ENCODE measurements at regions not wholly inside any gene's neighbourhood (a gene's known extent, or its start where the extent isn't known, plus 50 kb on each side); places are given as distances from the start of the nearest gene placed in this dataset.

DNA sequence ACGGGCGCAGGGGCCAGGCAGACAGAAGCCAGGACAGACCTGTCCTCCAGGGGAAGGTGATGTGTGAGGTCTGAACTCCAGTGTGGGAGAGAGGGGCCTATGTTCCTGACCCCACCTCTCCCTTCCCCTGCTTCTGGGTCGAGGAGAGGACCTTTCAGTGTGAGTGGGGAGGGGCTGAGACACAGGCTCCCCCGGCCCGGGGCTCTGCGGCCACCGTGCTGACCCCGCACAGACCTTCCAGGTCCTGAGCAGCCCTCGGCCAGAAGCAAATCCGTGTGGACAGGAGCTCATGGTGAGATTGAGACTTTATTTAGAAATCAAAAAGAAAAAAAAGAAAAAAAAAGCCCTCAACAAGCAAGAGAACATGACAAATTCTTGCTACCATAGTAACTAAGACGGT is 680.5 kb downstream of the BRD1 start:
- Histone ChIP-seq H3K4me1 (ENCODE audit: control insufficient read depth in 1 of 2, extremely low read depth in 1 of 2, insufficient read depth in 2 of 2, low read length in 2 of 2) (no peaks in the 10 kb centered on the region), H3K27ac (ENCODE audit: low read length) (no peak overlapping the region), H3K36me3 (ENCODE audit: control insufficient read depth in 2 of 2, extremely low read depth in 1 of 2, insufficient read depth in 1 of 2, low read length in 1 of 2) (no peaks in the 10 kb centered on the region), H3K27me3 (replicated peaks in 1 of 2; ENCODE audit: control insufficient read depth in 2 of 2, extremely low read depth in 1 of 2, insufficient read depth in 2 of 2, low read length in 1 of 2) (peaks cover 0 to 44% of the 10 kb centered on the region in 2 experiments), H3K9me3 (no peaks in the 10 kb centered on the region), H3K4me3 (ENCODE audit: control insufficient read depth in 1 of 2, extremely low read depth in 1 of 2, low read length in 1 of 2) (no peak overlapping the region)
- no peak overlapping the region for H3K27ac Mint-ChIP-seq
- ATAC-seq (replicated peaks in 1 of 4): no peak
- ChIA-PET POLR2A (no interaction called here), CTCF (no interaction called here)
- H3K4me3 Mint-ChIP-seq: no peak overlapping the region
- H3K36me3 Mint-ChIP-seq: no peaks in the 10 kb centered on the region
- DNase-seq: no peak
- no peaks in the 10 kb centered on the region for H3K4me1 Mint-ChIP-seq
- peaks cover 12 to 18% of the 10 kb centered on the region in 2 donors for H3K27me3 Mint-ChIP-seq
- H3K9me3 Mint-ChIP-seq: no peaks in the 10 kb centered on the region
- 20% methylated on average over 1 of the region's 11 CpGs for WGBS (ENCODE audit: insufficient coverage)

DNA sequence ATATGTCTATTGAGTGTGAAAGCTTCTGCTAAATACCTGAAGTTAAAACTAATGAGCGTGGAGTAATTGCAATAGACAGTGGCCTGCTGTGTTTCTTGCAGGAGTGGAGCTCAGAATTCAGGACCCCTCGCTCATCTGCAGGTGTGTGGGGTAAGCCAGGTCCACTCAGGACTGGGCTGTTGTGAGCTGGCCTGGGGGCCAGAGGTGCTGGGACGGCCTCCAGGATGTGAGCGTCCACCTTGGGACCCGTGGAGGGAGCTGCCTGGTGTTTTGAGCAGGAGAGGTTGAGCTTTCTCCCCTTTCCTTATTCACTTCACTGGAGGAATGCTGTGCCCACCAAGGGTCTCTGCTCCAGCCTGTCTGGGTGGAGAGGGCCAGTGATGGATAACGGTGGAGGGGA is 681.2 kb downstream of the BRD1 start:
- 75% methylated on average over 2 of the region's 6 CpGs for WGBS (ENCODE audit: insufficient coverage)
- H3K27me3 ChIP-seq (replicated peaks in 1 of 2; ENCODE audit: control insufficient read depth in 2 of 2, extremely low read depth in 1 of 2, insufficient read depth in 2 of 2, low read length in 1 of 2): peaks cover 0 to 40% of the 10 kb centered on the region in 2 experiments
- H3K4me1 ChIP-seq (ENCODE audit: control insufficient read depth in 1 of 2, extremely low read depth in 1 of 2, insufficient read depth in 2 of 2, low read length in 2 of 2): no peaks in the 10 kb centered on the region
- no peak overlapping the region for H3K4me3 Mint-ChIP-seq
- ChIA-PET CTCF (no interaction called here), POLR2A (no interaction called here)
- H3K4me1 Mint-ChIP-seq: no peaks in the 10 kb centered on the region
- H3K27me3 Mint-ChIP-seq: peaks cover 19 to 23% of the 10 kb centered on the region in 2 donors
- no peak overlapping the region for H3K27ac ChIP-seq (ENCODE audit: low read length)
- no peaks in the 10 kb centered on the region for H3K9me3 Mint-ChIP-seq
- no peak for ATAC-seq (replicated peaks in 1 of 4)
- no peak for DNase-seq
- H3K36me3 ChIP-seq (ENCODE audit: control insufficient read depth in 2 of 2, extremely low read depth in 1 of 2, insufficient read depth in 1 of 2, low read length in 1 of 2): no peaks in the 10 kb centered on the region
- no peaks in the 10 kb centered on the region for H3K9me3 ChIP-seq
- no peaks in the 10 kb centered on the region for H3K36me3 Mint-ChIP-seq
- H3K4me3 ChIP-seq (ENCODE audit: control insufficient read depth in 1 of 2, extremely low read depth in 1 of 2, low read length in 1 of 2): no peak overlapping the region
- no peak overlapping the region for H3K27ac Mint-ChIP-seq

DNA sequence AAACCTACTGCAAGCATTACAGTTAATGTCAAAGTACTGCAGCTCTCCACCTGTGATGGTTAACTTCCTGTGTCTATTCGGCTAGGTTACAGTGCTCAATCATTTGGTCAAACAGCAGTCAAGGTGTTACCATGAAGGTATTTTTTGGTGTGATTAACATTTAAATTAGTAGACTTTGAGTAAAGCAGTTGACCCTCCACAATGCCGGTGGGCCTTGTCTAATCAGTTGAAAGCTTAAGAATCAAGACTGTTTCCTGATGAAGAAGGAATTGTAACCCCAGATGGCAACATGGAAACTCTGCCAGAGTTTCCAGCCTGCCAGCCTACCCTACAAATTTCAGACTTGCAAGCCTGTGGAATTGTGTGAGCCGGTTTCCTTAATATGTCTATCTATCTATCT is 683.9 kb downstream of the BRD1 start:
- Mint-ChIP-seq H3K36me3 (no peaks in the 10 kb centered on the region), H3K9me3 (no peaks in the 10 kb centered on the region), H3K27ac (no peak overlapping the region), H3K27me3 (peaks cover 21 to 33% of the 10 kb centered on the region in 2 donors), H3K4me3 (no peak overlapping the region), H3K4me1 (no peaks in the 10 kb centered on the region)
- no peak for DNase-seq
- H3K4me1 ChIP-seq (ENCODE audit: control insufficient read depth in 1 of 2, extremely low read depth in 1 of 2, insufficient read depth in 2 of 2, low read length in 2 of 2): no peaks in the 10 kb centered on the region
- WGBS (ENCODE audit: insufficient coverage): 87% methylated on average over 3 of the region's 3 CpGs
- CTCF ChIA-PET: no interaction called here
- H3K27me3 ChIP-seq (replicated peaks in 1 of 2; ENCODE audit: control insufficient read depth in 2 of 2, extremely low read depth in 1 of 2, insufficient read depth in 2 of 2, low read length in 1 of 2): peaks cover 0 to 35% of the 10 kb centered on the region in 2 experiments
- H3K4me3 ChIP-seq (ENCODE audit: control insufficient read depth in 1 of 2, extremely low read depth in 1 of 2, low read length in 1 of 2): no peak overlapping the region
- no peak for ATAC-seq (replicated peaks in 1 of 4)
- POLR2A ChIA-PET: no interaction called here
- no peaks in the 10 kb centered on the region for H3K36me3 ChIP-seq (ENCODE audit: control insufficient read depth in 2 of 2, extremely low read depth in 1 of 2, insufficient read depth in 1 of 2, low read length in 1 of 2)
- no peak overlapping the region for H3K27ac ChIP-seq (ENCODE audit: low read length)
- H3K9me3 ChIP-seq: no peaks in the 10 kb centered on the region

DNA sequence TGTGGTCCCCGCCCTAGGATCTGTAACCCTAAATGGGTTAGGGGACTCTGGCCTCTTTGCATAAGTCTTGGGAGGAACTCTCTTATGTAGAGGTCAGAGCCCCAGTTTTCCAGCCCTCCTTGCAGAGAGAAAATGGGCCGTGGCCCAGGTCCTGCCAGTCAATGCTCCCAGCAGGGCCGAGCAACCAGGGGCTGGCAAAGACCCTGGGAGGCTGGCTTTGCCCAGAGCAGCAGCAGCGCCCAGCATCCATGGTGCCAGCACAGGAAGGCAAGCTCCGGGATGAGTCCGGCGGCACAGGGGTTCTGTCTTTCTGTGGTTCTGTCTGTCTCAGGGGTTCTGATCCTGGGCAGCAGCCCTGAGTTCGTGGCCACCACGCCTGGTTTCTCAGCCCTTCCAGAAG is 684.8 kb downstream of the BRD1 start:
- Histone ChIP-seq H3K4me3 (ENCODE audit: control insufficient read depth in 1 of 2, extremely low read depth in 1 of 2, low read length in 1 of 2) (no peak overlapping the region), H3K27me3 (replicated peaks in 1 of 2; ENCODE audit: control insufficient read depth in 2 of 2, extremely low read depth in 1 of 2, insufficient read depth in 2 of 2, low read length in 1 of 2) (peaks cover 0 to 34% of the 10 kb centered on the region in 2 experiments), H3K27ac (ENCODE audit: low read length) (no peak overlapping the region), H3K36me3 (ENCODE audit: control insufficient read depth in 2 of 2, extremely low read depth in 1 of 2, insufficient read depth in 1 of 2, low read length in 1 of 2) (no peaks in the 10 kb centered on the region), H3K4me1 (ENCODE audit: control insufficient read depth in 1 of 2, extremely low read depth in 1 of 2, insufficient read depth in 2 of 2, low read length in 2 of 2) (no peaks in the 10 kb centered on the region), H3K9me3 (no peaks in the 10 kb centered on the region)
- Mint-ChIP-seq H3K27me3 (peaks cover 29 to 34% of the 10 kb centered on the region in 2 donors), H3K4me1 (no peaks in the 10 kb centered on the region), H3K27ac (no peak overlapping the region), H3K36me3 (no peaks in the 10 kb centered on the region), H3K4me3 (no peak overlapping the region), H3K9me3 (peaks cover 0 to 5% (median 0%) of the 10 kb centered on the region in 3 donors)
- ATAC-seq (replicated peaks in 1 of 4) (no peak), DNase-seq (no peak)
- WGBS (ENCODE audit: insufficient coverage): 80% methylated on average over 8 of the region's 9 CpGs
- CTCF ChIA-PET: no interaction called here
- POLR2A ChIA-PET: no interaction called here

DNA sequence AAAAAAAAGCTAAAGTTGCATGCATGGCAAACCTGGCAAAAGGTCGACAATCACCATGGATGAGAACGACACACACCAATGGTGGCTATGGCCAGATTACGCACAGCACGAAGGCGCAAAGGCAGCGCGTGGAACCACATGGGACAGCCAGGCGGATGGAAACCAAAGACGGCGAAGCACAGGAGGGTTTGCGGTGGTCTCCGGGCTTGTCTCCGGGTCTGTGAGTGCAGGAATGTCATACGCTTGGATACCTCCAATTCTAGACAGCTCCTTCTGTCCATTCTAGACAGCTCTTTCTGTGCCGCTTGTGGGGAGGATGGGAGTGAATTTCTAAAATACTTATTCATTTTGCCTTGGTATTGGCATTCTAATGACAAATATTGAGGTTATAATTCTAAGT is 685.4 kb downstream of the BRD1 start:
- H3K36me3 Mint-ChIP-seq: no peaks in the 10 kb centered on the region
- Histone ChIP-seq H3K4me1 (ENCODE audit: control insufficient read depth in 1 of 2, extremely low read depth in 1 of 2, insufficient read depth in 2 of 2, low read length in 2 of 2) (no peaks in the 10 kb centered on the region), H3K4me3 (ENCODE audit: control insufficient read depth in 1 of 2, extremely low read depth in 1 of 2, low read length in 1 of 2) (no peak overlapping the region), H3K36me3 (ENCODE audit: control insufficient read depth in 2 of 2, extremely low read depth in 1 of 2, insufficient read depth in 1 of 2, low read length in 1 of 2) (no peaks in the 10 kb centered on the region), H3K27me3 (replicated peaks in 1 of 2; ENCODE audit: control insufficient read depth in 2 of 2, extremely low read depth in 1 of 2, insufficient read depth in 2 of 2, low read length in 1 of 2) (peaks cover 0 to 34% of the 10 kb centered on the region in 2 experiments), H3K9me3 (no peaks in the 10 kb centered on the region), H3K27ac (ENCODE audit: low read length) (no peak overlapping the region)
- H3K27me3 Mint-ChIP-seq: peaks cover 27 to 33% of the 10 kb centered on the region in 2 donors
- H3K9me3 Mint-ChIP-seq: peaks cover 0 to 5% (median 0%) of the 10 kb centered on the region in 3 donors
- CTCF ChIA-PET: no interaction called here
- H3K4me1 Mint-ChIP-seq: no peaks in the 10 kb centered on the region
- ATAC-seq (replicated peaks in 1 of 4) (no peak), DNase-seq (no peak)
- H3K27ac Mint-ChIP-seq: no peak overlapping the region
- 90% methylated on average over 11 of the region's 15 CpGs for WGBS (ENCODE audit: insufficient coverage)
- H3K4me3 Mint-ChIP-seq: no peak overlapping the region
- POLR2A ChIA-PET: no interaction called here

DNA sequence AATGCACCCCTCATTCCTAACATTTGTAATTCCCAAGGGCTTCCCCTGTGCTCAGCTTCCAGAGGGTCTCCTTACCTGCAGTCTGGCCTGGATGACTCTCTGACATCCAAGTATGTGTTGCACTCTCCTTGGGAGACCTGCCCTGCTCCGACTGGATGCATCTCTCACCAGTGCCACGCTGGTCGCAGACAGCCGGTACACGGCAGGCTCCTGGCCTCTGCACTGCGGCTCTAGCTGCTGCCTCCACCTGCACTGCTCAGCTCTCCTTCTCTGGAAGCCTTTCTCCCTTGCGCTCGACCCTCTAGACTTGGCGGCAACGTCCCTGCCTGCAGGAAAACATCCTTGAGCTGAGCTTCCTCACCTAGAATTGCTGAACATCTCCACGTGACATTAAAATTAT is 685.9 kb downstream of the BRD1 start:
- no peak for ATAC-seq (replicated peaks in 1 of 4)
- Mint-ChIP-seq H3K27me3 (peaks cover 27 to 32% of the 10 kb centered on the region in 2 donors), H3K4me3 (no peak overlapping the region), H3K4me1 (no peaks in the 10 kb centered on the region), H3K9me3 (peaks cover 0 to 5% (median 0%) of the 10 kb centered on the region in 3 donors), H3K36me3 (no peaks in the 10 kb centered on the region), H3K27ac (no peak overlapping the region)
- POLR2A ChIA-PET: no interaction called here
- no peak for DNase-seq
- peaks cover 0 to 34% of the 10 kb centered on the region in 2 experiments for H3K27me3 ChIP-seq (replicated peaks in 1 of 2; ENCODE audit: control insufficient read depth in 2 of 2, extremely low read depth in 1 of 2, insufficient read depth in 2 of 2, low read length in 1 of 2)
- no peak overlapping the region for H3K4me3 ChIP-seq (ENCODE audit: control insufficient read depth in 1 of 2, extremely low read depth in 1 of 2, low read length in 1 of 2)
- CTCF ChIA-PET: no interaction called here
- H3K4me1 ChIP-seq (ENCODE audit: control insufficient read depth in 1 of 2, extremely low read depth in 1 of 2, insufficient read depth in 2 of 2, low read length in 2 of 2): no peaks in the 10 kb centered on the region
- 76% methylated on average over 10 of the region's 11 CpGs for WGBS (ENCODE audit: insufficient coverage)
- no peaks in the 10 kb centered on the region for H3K9me3 ChIP-seq
- no peak overlapping the region for H3K27ac ChIP-seq (ENCODE audit: low read length)
- no peaks in the 10 kb centered on the region for H3K36me3 ChIP-seq (ENCODE audit: control insufficient read depth in 2 of 2, extremely low read depth in 1 of 2, insufficient read depth in 1 of 2, low read length in 1 of 2)

DNA sequence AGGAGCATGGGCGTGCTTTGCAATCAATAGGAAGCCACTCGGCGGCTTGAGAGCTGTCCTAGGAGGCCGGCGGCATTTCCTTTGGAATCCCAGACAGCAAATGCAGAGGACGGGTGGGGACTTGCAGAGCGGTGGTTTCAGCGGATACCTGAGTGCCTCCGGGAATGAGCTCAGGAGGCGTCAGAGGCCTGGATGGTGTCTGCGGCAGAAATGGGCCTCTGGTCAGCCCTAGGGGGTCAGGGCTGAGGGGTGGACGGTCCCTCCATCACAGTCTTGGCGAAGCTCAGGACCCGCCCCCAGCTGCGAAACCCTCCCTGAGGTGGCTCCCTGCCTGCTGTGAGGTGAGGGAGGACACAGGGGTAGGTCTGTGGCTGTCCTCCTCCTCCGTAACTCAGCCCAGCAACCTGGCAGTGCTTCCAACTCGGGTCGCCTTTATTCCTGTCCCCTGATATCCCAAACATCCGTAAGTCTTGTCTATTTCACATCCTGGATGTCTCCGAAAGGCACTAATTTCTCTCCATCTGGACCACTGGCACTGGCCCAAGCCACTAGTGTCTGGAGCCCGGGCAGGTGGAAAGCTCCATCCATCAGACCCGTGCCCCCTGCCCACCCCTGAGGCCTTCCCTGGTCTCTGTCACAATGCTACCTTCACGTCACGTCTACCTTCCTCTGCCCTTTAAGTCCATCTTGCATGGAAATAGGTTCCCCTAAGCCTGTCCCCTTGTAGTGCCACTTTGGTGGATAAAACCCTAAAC is 686.6 kb downstream of the BRD1 start:
- Histone ChIP-seq H3K27ac (ENCODE audit: low read length) (no peak overlapping the region), H3K27me3 (replicated peaks in 1 of 2; ENCODE audit: control insufficient read depth in 2 of 2, extremely low read depth in 1 of 2, insufficient read depth in 2 of 2, low read length in 1 of 2) (peaks cover 0 to 35% of the 10 kb centered on the region in 2 experiments), H3K4me1 (ENCODE audit: control insufficient read depth in 1 of 2, extremely low read depth in 1 of 2, insufficient read depth in 2 of 2, low read length in 2 of 2) (no peaks in the 10 kb centered on the region), H3K4me3 (ENCODE audit: control insufficient read depth in 1 of 2, extremely low read depth in 1 of 2, low read length in 1 of 2) (no peak overlapping the region), H3K9me3 (no peaks in the 10 kb centered on the region), H3K36me3 (ENCODE audit: control insufficient read depth in 2 of 2, extremely low read depth in 1 of 2, insufficient read depth in 1 of 2, low read length in 1 of 2) (no peaks in the 10 kb centered on the region)
- H3K27ac Mint-ChIP-seq: no peak overlapping the region
- ChIA-PET CTCF (no interaction called here), POLR2A (no interaction called here)
- H3K36me3 Mint-ChIP-seq: no peaks in the 10 kb centered on the region
- peaks cover 31% of the 10 kb centered on the region in 2 donors for H3K27me3 Mint-ChIP-seq
- peaks cover 0 to 5% (median 0%) of the 10 kb centered on the region in 3 donors for H3K9me3 Mint-ChIP-seq
- H3K4me3 Mint-ChIP-seq: no peak overlapping the region
- WGBS (ENCODE audit: insufficient coverage): 79% methylated on average over 23 of the region's 24 CpGs
- H3K4me1 Mint-ChIP-seq: no peaks in the 10 kb centered on the region
- no peak for DNase-seq
- no peak for ATAC-seq (replicated peaks in 1 of 4)

Data from T-cell (primary cell).